ENCODE measurements at regions not wholly inside any gene's neighbourhood (a gene's known extent, or its start where the extent isn't known, plus 50 kb on each side); places are given as distances from the start of the nearest gene placed in this dataset.

DNA sequence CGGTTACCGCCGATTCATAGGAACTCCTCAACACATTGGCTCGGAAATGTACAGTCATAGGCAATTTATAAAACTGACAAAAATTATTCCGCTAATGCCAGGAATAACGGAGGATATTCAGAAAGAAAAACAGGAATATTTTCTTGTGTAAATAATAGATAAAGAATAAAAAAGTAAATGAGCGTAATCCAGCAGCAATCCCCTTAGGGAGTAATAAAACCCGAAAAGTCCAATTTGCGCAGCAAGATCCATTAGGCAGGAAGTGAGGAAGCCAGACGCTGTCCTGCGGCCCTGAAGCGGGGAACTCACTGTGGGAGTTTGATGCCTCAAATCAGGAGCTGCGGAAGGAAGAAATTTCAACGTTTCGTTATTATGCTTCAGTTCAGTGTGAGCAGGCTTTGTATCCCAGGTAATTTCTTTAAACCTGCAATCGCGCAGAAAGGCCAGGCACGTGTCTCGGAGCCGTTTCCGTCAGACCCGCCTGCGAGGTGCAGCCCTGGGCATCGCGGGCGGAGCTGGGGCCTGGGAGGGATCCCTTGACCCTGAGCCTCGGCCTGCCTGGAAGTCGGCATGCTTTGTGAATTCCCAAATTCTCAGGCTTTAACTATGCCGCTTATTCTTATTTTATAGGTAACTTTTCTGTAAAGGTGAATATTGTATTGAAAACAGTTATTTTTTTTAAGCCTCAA, 180.9 kb upstream of the ALKAL2 start:
- TF ChIP-seq, protein P1, sequence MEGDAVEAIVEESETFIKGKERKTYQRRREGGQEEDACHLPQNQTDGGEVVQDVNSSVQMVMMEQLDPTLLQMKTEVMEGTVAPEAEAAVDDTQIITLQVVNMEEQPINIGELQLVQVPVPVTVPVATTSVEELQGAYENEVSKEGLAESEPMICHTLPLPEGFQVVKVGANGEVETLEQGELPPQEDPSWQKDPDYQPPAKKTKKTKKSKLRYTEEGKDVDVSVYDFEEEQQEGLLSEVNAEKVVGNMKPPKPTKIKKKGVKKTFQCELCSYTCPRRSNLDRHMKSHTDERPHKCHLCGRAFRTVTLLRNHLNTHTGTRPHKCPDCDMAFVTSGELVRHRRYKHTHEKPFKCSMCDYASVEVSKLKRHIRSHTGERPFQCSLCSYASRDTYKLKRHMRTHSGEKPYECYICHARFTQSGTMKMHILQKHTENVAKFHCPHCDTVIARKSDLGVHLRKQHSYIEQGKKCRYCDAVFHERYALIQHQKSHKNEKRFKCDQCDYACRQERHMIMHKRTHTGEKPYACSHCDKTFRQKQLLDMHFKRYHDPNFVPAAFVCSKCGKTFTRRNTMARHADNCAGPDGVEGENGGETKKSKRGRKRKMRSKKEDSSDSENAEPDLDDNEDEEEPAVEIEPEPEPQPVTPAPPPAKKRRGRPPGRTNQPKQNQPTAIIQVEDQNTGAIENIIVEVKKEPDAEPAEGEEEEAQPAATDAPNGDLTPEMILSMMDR (IDR thresholded peaks at IDR 0.05; ENCODE audit: insufficient read depth, low read depth, low read length), result no peak
- no peak for TF ChIP-seq EZH2 (IDR thresholded peaks at IDR 0.05; ENCODE audit: insufficient read depth, low read length)

All from astrocyte (in vitro differentiated cells and primary cell).